GM18498 (cell line): ENCODE measurements at regions not wholly inside any gene's neighbourhood (a gene's known extent, or its start where the extent isn't known, plus 50 kb on each side); places are given as distances from the start of the nearest gene placed in this dataset.

Experiments
- ATAC-seq: cut with Tn5 transposase; IDR thresholded peaks from one replicate; pipeline ENCODE4 v1.9.1; 2021; ENCODE audit warnings: mild to moderate bottlenecking, moderate library complexity; ENCODE audit not compliant: unreplicated experiment

- no peak for ATAC-seq
These were observed 101.9 kb downstream of the PLK2 start for GRCh38 chr5:58357799-58358500.

GRCh38 chr5:58357121-58357520, 102.8 kb downstream of the PLK2 start:
- no peak for ATAC-seq

GRCh38 chr5:58356662-58357061, 103.2 kb downstream of the PLK2 start:
- no peak for ATAC-seq

DNA sequence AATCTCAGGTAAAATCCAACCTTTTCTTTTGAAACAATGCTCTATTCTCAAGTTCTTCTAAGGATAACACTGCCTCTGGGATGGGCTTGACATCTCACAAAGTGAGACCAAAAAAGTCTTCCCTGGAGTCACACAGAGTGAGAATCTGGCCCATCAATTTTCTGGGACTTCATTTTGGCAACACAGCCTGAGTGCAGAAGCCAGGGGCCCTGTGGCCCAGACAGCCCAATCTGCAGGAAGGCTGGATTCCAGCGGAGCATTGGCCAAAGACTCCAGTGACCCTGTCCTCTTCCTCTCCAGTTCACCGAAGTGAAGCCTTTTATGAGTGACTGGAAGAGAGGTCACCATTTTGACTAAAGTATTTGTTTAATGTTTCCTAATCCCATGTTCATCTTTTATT, 105.1 kb downstream of the PLK2 start:
- no peak for ATAC-seq

DNA sequence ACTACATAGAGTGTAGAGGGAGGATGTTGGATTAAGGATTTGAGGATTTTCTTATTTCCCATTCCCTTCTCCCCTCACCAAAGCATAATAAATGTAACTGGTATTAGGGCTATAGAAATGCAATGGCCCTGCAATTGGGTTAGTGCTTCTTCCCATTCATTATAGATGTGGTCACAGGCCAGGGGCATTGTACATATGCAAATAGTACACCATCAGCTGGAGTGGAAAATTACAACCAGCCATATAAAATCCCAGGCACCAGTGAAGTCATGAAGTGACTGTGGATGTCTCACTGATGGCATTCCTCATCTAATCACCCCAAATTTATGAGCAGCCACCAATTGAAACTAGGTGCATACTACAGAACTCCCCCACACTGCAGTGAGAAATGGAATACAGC, 105.9 kb downstream of the PLK2 start:
- ATAC-seq, result no peak

GRCh38 chr5:58351190-58351589, 108.7 kb downstream of the PLK2 start:
- no peak for ATAC-seq

- no peak for ATAC-seq
These were observed 110.7 kb downstream of the PLK2 start for GRCh38 chr5:58348996-58349728.

GRCh38 chr5:58346041-58346440, 113.8 kb downstream of the PLK2 start:
- ATAC-seq, result no peak

GRCh38 chr5:58341476-58341875, 118.4 kb downstream of the PLK2 start:
- ATAC-seq, result no peak

GRCh38 chr5:58335518-58335917, 124.4 kb downstream of the PLK2 start:
- ATAC-seq, result no peak

GRCh38 chr5:58334035-58334434, 125.9 kb downstream of the PLK2 start:
- no peak for ATAC-seq

DNA sequence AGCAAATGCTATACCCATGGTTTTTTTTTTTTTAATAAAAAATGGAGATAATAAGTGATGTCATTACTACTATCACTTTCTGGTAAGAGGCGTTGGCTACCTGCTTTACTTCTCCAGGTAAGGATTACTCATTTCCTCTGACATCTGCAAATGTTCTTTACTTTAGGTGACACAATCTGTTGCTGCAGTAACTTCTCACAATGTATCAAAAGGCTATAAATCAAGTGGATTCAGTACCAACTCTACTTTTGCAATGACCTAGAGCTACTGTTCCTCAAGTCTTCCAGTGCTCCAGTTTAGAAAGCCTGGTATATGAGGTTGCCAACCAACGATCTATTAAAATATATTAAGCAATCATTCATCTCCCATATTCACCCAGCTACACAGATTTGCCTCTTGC, 129.1 kb downstream of the PLK2 start:
- no peak for ATAC-seq

- ATAC-seq, result peak; percentile 67
These were observed 132.6 kb downstream of the PLK2 start for GRCh38 chr5:58327289-58327688.

GRCh38 chr5:58326022-58326421, 133.9 kb downstream of the PLK2 start:
- no peak for ATAC-seq

DNA sequence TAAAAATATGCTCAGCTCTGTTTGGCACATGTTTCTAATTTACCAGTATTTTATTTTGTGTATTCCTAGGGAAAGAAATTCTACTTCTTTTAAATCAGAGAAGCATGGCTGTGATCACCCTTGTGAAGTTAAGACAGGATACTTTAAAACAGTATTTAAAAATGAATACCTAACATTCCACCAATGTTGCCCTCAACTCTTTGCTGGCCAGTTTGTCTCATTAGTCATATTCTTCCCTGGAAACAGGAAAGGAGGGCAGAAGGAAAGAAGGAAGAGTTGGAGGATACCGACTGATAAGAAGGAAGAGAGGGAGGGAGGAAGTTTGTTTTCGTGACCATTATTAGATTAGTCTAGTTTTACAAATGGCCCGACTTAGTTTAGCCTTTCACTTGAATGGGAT, 137.4 kb downstream of the PLK2 start:
- no peak for ATAC-seq

DNA sequence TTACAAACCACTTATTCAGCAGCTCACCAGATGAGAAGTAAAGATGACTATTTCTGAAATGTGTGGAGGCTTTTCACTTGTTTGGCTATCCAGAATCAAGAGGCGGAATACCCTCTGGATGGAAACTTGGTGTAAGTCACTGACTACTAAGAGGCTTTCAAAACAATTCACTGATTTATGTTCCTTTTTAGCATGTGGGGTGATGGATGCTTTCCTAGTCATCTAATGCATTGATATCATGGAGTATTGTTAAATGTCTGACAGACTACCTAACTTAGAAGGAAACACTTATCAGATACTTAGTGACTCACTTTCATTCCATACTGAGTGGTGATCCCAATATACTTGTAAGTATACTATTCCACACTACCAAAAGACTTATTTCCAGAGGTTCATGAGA, 141.4 kb downstream of the PLK2 start:
- ATAC-seq, result no peak

GRCh38 chr5:58317808-58318207, 142.1 kb downstream of the PLK2 start:
- ATAC-seq, result no peak

DNA sequence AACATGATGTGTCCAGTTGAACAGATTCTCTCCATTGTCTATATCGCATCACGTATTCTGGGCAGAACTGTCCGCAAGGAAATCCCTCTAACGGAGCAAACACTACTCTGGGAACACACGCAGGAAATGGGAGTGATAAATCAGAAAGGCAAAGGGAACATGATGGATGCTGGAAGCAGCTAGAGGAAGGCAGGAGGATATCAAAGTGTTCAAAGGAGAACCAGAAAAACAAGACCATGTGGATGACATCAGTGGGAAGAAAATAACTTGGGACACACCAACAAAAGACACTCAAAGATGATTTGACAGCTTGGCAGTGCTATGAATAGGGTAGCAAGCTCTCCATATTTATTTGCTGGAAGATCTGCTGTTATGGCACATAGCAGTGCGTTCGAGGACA, 142.9 kb downstream of the PLK2 start:
- ATAC-seq, result no peak

DNA sequence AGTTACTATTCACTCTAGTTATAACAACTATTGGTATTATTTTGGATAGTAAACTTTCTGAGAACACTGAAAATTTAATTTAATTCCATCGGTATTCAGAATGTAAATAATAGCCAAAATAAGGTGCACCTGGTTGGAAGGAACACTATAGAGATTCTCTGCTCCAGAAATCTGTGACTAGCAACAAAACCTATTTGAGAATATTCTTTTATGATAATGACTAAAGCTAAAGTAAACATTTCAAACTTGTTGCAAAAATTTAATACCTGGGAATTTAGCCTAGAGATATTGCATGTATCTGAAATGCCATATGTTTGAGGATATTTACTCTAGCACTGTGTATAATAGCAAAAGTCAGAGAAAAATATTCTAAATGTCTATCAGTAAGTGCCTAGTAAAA, 144.1 kb downstream of the PLK2 start:
- ATAC-seq, result no peak

GRCh38 chr5:58314356-58315210, 145.3 kb downstream of the PLK2 start:
- no peak for ATAC-seq

GRCh38 chr5:58312299-58312698, 147.6 kb downstream of the PLK2 start:
- ATAC-seq, result no peak

DNA sequence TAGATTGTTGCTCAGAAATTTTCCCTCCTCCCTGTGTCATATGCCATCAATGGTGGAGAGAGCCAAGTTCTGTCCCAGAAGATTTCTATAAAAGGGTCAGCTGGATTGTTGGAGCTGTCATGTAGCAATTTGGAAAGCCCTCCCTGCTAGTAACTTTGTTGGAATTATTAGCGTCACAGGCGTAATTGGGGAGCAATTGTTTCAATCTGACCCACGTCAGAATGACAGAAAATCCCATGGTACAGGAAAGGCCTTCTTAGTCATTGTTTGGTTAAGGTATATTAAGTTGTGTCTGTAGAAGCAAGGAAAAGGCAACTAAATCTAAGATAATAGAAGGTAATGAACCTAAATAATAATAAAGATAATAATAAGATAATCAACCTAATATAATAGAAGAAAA, 148.4 kb downstream of the PLK2 start:
- ATAC-seq, result no peak
